SKM-1 (cell line): ENCODE measurements at regions not wholly inside any gene's neighbourhood (a gene's known extent, or its start where the extent isn't known, plus 50 kb on each side); places are given as distances from the start of the nearest gene placed in this dataset.
A peak's percentile ranks its signal among the peaks of the same experiment; 100 is the strongest.

ENCODE experiments used
- DNase-seq: peaks from one replicate; lab custom pipeline; 2025; ENCODE audit not compliant: unreplicated experiment; lab: John Stamatoyannopoulos, UW

GRCh38 chr10:4353059-4353655 lies 472.9 kb upstream of the AKR1E2 start:
- no peak for DNase-seq

GRCh38 chr10:4352414-4352961 lies 473.5 kb upstream of the AKR1E2 start:
- DNase-seq: no peak

- no peak for DNase-seq
Observed at GRCh38 chr10:4351723-4352413, 474.1 kb upstream of the AKR1E2 start.

- no peak for DNase-seq
Observed at GRCh38 chr10:4347397-4347796, 478.6 kb upstream of the AKR1E2 start.

- no peak for DNase-seq
Observed at GRCh38 chr10:4345877-4346646, 479.9 kb upstream of the AKR1E2 start.

GRCh38 chr10:4344492-4344994 lies 481.5 kb upstream of the AKR1E2 start:
- DNase-seq: no peak

GRCh38 chr10:4343873-4344272 lies 482.1 kb upstream of the AKR1E2 start:
- DNase-seq: no peak

GRCh38 chr10:4343091-4343490 lies 482.9 kb upstream of the AKR1E2 start:
- no peak for DNase-seq

GRCh38 chr10:4338768-4339167 lies 487.2 kb upstream of the AKR1E2 start:
- DNase-seq: no peak

- DNase-seq: no peak
Observed at GRCh38 chr10:4337563-4337962, 488.4 kb upstream of the AKR1E2 start.

- no peak for DNase-seq
Observed at GRCh38 chr10:4334871-4335270, 491.1 kb upstream of the AKR1E2 start.

- DNase-seq: peak; percentile 1
Observed at GRCh38 chr10:4334015-4334414, 492.0 kb upstream of the AKR1E2 start.

GRCh38 chr10:4333459-4333894 lies 492.5 kb upstream of the AKR1E2 start:
- peak; percentile 38 for DNase-seq

- DNase-seq: no peak
Observed at GRCh38 chr10:4332764-4333458, 493.1 kb upstream of the AKR1E2 start.

GRCh38 chr10:4331150-4331549 lies 494.9 kb upstream of the AKR1E2 start:
- DNase-seq: no peak

GRCh38 chr10:4330636-4331035 lies 495.4 kb upstream of the AKR1E2 start:
- no peak for DNase-seq

GRCh38 chr10:4329225-4329624 lies 496.8 kb upstream of the AKR1E2 start:
- no peak for DNase-seq

- no peak for DNase-seq
Observed at GRCh38 chr10:4326647-4327046, 499.4 kb upstream of the AKR1E2 start.

GRCh38 chr10:4319870-4320367 lies 506.1 kb upstream of the AKR1E2 start:
- DNase-seq: no peak

GRCh38 chr10:4316161-4316810 lies 509.7 kb upstream of the AKR1E2 start:
- no peak for DNase-seq
